ENCODE measurements at regions not wholly inside any gene's neighbourhood (a gene's known extent, or its start where the extent isn't known, plus 50 kb on each side); places are given as distances from the start of the nearest gene placed in this dataset.
A peak's percentile ranks its signal among the peaks of the same experiment; 100 is the strongest.
"Not testable (repeated sequence)": the region's sequence is repeated elsewhere in the genome, so short reads cannot be mapped to it uniquely, and the experiment has no call there.

- DNase-seq, result not testable (repeated sequence)
Measured at GRCh38 chr12:33022724-33023123, 126.1 kb upstream of the PKP2 start.

- not testable (repeated sequence) for DNase-seq
Measured at GRCh38 chr12:33017029-33017428, 120.5 kb upstream of the PKP2 start.

- DNase-seq, result no peak
Measured at GRCh38 chr12:33012226-33012625, 115.6 kb upstream of the PKP2 start.

GRCh38 chr12:33006106-33006505 lies 109.5 kb upstream of the PKP2 start:
- DNase-seq, result peak; percentile 1 to 18 (median 6)

GRCh38 chr12:33000016-33000415 lies 103.4 kb upstream of the PKP2 start:
- DNase-seq, result no peak

- DNase-seq, result no peak
Measured at GRCh38 chr12:32997471-32997870, 100.9 kb upstream of the PKP2 start.

GRCh38 chr12:32995623-32996022 lies 99.0 kb upstream of the PKP2 start:
- DNase-seq, result no peak

- no peak for DNase-seq
Measured at GRCh38 chr12:32993404-32993803, 96.8 kb upstream of the PKP2 start.

GRCh38 chr12:32989705-32990104 lies 93.1 kb upstream of the PKP2 start:
- DNase-seq, result no peak

- no peak for DNase-seq
Measured at GRCh38 chr12:32988982-32989381, 92.4 kb upstream of the PKP2 start.

- DNase-seq, result no peak
Measured at GRCh38 chr12:32987512-32987911, 90.9 kb upstream of the PKP2 start.

GRCh38 chr12:32983968-32984367 lies 87.4 kb upstream of the PKP2 start:
- no peak for DNase-seq

- no peak for DNase-seq
Measured at GRCh38 chr12:32983332-32983731, 86.8 kb upstream of the PKP2 start.

- no peak for DNase-seq
Measured at GRCh38 chr12:32981139-32981538, 84.6 kb upstream of the PKP2 start.

GRCh38 chr12:32975122-32975521 lies 78.5 kb upstream of the PKP2 start:
- no peak for DNase-seq

- no peak for DNase-seq
Measured at GRCh38 chr12:32970465-32971110, 74.0 kb upstream of the PKP2 start.

- DNase-seq, result no peak
Measured at GRCh38 chr12:32964981-32965585, 68.5 kb upstream of the PKP2 start.

- DNase-seq, result not testable (repeated sequence)
Measured at GRCh38 chr12:32956418-32956817, 59.8 kb upstream of the PKP2 start.

GRCh38 chr12:32952681-32953080 lies 56.1 kb upstream of the PKP2 start:
- no peak for DNase-seq

GRCh38 chr12:32949815-32950214 lies 53.2 kb upstream of the PKP2 start:
- DNase-seq, result no peak

GRCh38 chr12:32947206-32948067 lies 50.9 kb upstream of the PKP2 start:
- no peak for DNase-seq

- DNase-seq, result no peak
Measured at GRCh38 chr12:32946504-32947131, 50.0 kb upstream of the PKP2 start.

Data from suppressor macrophage treated with lipopolysaccharide for 1 hour (primary cell).